B cell (primary cell): ENCODE measurements at regions not wholly inside any gene's neighbourhood (a gene's known extent, or its start where the extent isn't known, plus 50 kb on each side); places are given as distances from the start of the nearest gene placed in this dataset.

Experiments used
- EZH2 ChIP-seq: IDR thresholded peaks from 2 replicates; pipeline ENCODE4 v1.6.1; 2012; ENCODE audit warnings: borderline replicate concordance, low read depth, mild to moderate bottlenecking, moderate library complexity, low read length; ENCODE audit not compliant: insufficient read depth, poor library complexity, severe bottlenecking
- TF ChIP-seq, protein P1 (sequence below): fragments of 200-600 bp; IDR thresholded peaks from one replicate; pipeline ENCODE4 v1.8.0; 2022; ENCODE audit warnings: antibody characterized with exemption, mild to moderate bottlenecking

GRCh38 chr2:421406-421805, 133.5 kb upstream of the ALKAL2 start:
- TF ChIP-seq, protein P1, sequence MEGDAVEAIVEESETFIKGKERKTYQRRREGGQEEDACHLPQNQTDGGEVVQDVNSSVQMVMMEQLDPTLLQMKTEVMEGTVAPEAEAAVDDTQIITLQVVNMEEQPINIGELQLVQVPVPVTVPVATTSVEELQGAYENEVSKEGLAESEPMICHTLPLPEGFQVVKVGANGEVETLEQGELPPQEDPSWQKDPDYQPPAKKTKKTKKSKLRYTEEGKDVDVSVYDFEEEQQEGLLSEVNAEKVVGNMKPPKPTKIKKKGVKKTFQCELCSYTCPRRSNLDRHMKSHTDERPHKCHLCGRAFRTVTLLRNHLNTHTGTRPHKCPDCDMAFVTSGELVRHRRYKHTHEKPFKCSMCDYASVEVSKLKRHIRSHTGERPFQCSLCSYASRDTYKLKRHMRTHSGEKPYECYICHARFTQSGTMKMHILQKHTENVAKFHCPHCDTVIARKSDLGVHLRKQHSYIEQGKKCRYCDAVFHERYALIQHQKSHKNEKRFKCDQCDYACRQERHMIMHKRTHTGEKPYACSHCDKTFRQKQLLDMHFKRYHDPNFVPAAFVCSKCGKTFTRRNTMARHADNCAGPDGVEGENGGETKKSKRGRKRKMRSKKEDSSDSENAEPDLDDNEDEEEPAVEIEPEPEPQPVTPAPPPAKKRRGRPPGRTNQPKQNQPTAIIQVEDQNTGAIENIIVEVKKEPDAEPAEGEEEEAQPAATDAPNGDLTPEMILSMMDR: no peak
- no peak for TF ChIP-seq EZH2
